ENCODE measurements at regions not wholly inside any gene's neighbourhood (a gene's known extent, or its start where the extent isn't known, plus 50 kb on each side); places are given as distances from the start of the nearest gene placed in this dataset.

GRCh38 chr1:23639460-23640095 lies 52.0 kb upstream of the RPL11 start:
- DNase-seq: no peak

- no peak for DNase-seq
Observed at GRCh38 chr1:23638786-23639241, 52.8 kb upstream of the RPL11 start.

GRCh38 chr1:23638188-23638619 lies 53.4 kb upstream of the RPL11 start:
- no peak for DNase-seq

GRCh38 chr1:23636009-23636408 lies 55.6 kb upstream of the RPL11 start:
- DNase-seq: no peak

- DNase-seq: peak; percentile 49
Observed at GRCh38 chr1:23634840-23635651, 56.6 kb upstream of the RPL11 start.

GRCh38 chr1:23634518-23634839 lies 57.1 kb upstream of the RPL11 start:
- no peak for DNase-seq

- DNase-seq: no peak
Observed at GRCh38 chr1:23632479-23633160, 59.0 kb upstream of the RPL11 start.

- DNase-seq: no peak
Observed at GRCh38 chr1:23629708-23630290, 61.8 kb upstream of the RPL11 start.

- no peak for DNase-seq
Observed at GRCh38 chr1:23628951-23629387, 62.6 kb upstream of the RPL11 start.

GRCh38 chr1:23627069-23627735 lies 64.4 kb upstream of the RPL11 start:
- DNase-seq: no peak

GRCh38 chr1:23625929-23626535 lies 65.6 kb upstream of the RPL11 start:
- DNase-seq: no peak

GRCh38 chr1:23625459-23625858 lies 66.1 kb upstream of the RPL11 start:
- DNase-seq: no peak

- DNase-seq: no peak
Observed at GRCh38 chr1:23624440-23624839, 65.1 kb upstream of the ID3 start.

- DNase-seq: no peak
Observed at GRCh38 chr1:23622284-23622683, 63.0 kb upstream of the ID3 start.

GRCh38 chr1:23620605-23621004 lies 61.3 kb upstream of the ID3 start:
- DNase-seq: no peak

GRCh38 chr1:23619299-23620188 lies 60.2 kb upstream of the ID3 start:
- DNase-seq: no peak

- DNase-seq: no peak
Observed at GRCh38 chr1:23618586-23619083, 59.3 kb upstream of the ID3 start.

- DNase-seq: no peak
Observed at GRCh38 chr1:23617084-23617521, 57.8 kb upstream of the ID3 start.

GRCh38 chr1:23616292-23616824 lies 57.1 kb upstream of the ID3 start:
- no peak for DNase-seq

- DNase-seq: no peak
Observed at GRCh38 chr1:23615852-23616251, 56.6 kb upstream of the ID3 start.

GRCh38 chr1:23615423-23615822 lies 56.1 kb upstream of the ID3 start:
- no peak for DNase-seq

Measured in GOT3 (cell line).